Chondrocyte (in vitro differentiated cells): ENCODE measurements at regions not wholly inside any gene's neighbourhood (a gene's known extent, or its start where the extent isn't known, plus 50 kb on each side); places are given as distances from the start of the nearest gene placed in this dataset.

Experiments used
- DNase-seq: peaks from one replicate; pipeline ENCODE4 v3.0.0; 2021; ENCODE audit warnings: mixed read lengths, low spot score
- H3K27ac Mint-ChIP-seq: one replicate; pipeline ENCODE4 v1.8.0; 2021; ENCODE audit warnings: mild to moderate bottlenecking, moderate library complexity, mixed read lengths; ENCODE audit not compliant: unreplicated experiment
- H3K27me3 Mint-ChIP-seq: 2 replicates; pipeline ENCODE4 v1.8.0; 2021; ENCODE audit warnings: low read depth, mixed read lengths
- H3K36me3 Mint-ChIP-seq: 2 replicates; pipeline ENCODE4 v1.8.0; 2021; ENCODE audit warnings: low read depth, mixed read lengths
- H3K4me1 Mint-ChIP-seq: 2 replicates; pipeline ENCODE4 v1.8.0; 2021; ENCODE audit warnings: low read depth, mild to moderate bottlenecking, mixed read lengths
- H3K4me3 Mint-ChIP-seq: one replicate; pipeline ENCODE4 v1.8.0; 2021; ENCODE audit warnings: mild to moderate bottlenecking, moderate library complexity, mixed read lengths; ENCODE audit not compliant: unreplicated experiment
- H3K9me3 Mint-ChIP-seq: 2 replicates; pipeline ENCODE4 v1.8.0; 2021; ENCODE audit warnings: low read depth, mixed read lengths
- TF ChIP-seq, protein P1 (sequence below): fragments of 200-600 bp; sonication (generic); IDR thresholded peaks from 2 replicates; pipeline ENCODE4 v1.5.0; 2021; ENCODE audit warnings: antibody characterized with exemption, mild to moderate bottlenecking, moderate library complexity

DNA sequence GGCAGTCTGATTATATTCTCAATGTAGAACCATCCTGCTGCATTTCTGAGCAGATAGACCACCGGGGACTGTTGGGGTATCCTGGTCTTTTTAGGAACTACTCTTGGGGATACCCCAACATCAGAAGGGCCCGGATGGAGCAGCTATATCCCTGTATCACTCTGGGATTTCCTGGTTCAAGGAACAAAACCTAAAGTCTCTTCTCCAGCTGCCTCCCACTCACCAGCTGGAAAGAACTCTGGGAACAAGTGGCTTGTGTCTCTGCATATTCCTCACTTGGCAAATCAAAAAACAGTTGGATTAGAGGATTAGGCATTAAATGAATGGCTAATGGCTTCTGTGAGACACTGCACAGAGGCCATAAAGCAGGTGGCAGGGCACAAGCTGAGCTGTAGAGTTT, 62.3 kb upstream of the HS3ST2 start:
- TF ChIP-seq, protein P1, sequence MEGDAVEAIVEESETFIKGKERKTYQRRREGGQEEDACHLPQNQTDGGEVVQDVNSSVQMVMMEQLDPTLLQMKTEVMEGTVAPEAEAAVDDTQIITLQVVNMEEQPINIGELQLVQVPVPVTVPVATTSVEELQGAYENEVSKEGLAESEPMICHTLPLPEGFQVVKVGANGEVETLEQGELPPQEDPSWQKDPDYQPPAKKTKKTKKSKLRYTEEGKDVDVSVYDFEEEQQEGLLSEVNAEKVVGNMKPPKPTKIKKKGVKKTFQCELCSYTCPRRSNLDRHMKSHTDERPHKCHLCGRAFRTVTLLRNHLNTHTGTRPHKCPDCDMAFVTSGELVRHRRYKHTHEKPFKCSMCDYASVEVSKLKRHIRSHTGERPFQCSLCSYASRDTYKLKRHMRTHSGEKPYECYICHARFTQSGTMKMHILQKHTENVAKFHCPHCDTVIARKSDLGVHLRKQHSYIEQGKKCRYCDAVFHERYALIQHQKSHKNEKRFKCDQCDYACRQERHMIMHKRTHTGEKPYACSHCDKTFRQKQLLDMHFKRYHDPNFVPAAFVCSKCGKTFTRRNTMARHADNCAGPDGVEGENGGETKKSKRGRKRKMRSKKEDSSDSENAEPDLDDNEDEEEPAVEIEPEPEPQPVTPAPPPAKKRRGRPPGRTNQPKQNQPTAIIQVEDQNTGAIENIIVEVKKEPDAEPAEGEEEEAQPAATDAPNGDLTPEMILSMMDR = no peak
- Mint-ChIP-seq H3K9me3 (peaks cover 6% of the 10 kb centered on the region), H3K27ac (no peak overlapping the region), H3K36me3 (no peaks in the 10 kb centered on the region), H3K4me1 (no peaks in the 10 kb centered on the region), H3K4me3 (no peak overlapping the region), H3K27me3 (no peaks in the 10 kb centered on the region)
- DNase-seq = no peak

DNA sequence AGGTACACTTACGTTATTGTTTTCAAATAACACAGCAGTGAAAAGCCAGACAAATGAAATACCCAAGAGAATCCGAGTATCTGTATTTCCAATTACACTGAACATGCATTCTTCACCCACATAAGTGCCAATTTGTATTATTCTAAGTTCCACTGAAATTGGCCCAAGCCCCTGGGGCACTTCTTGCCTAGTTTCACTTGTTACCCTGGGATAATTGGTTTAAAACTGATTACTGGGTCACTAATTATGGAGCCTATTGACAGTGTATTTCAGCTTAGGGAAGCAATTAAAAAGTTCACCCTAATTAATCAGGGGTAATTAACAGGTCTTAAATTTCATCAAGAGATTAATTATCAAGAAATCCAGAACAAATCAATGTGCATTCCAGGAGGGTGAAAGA, 60.5 kb upstream of the HS3ST2 start:
- no peak overlapping the region for H3K4me3 Mint-ChIP-seq
- H3K27ac Mint-ChIP-seq = no peak overlapping the region
- peaks cover 4% of the 10 kb centered on the region for H3K9me3 Mint-ChIP-seq
- no peaks in the 10 kb centered on the region for H3K4me1 Mint-ChIP-seq
- TF ChIP-seq, protein P1 = no peak
- H3K36me3 Mint-ChIP-seq = no peaks in the 10 kb centered on the region
- no peaks in the 10 kb centered on the region for H3K27me3 Mint-ChIP-seq
- DNase-seq = no peak

DNA sequence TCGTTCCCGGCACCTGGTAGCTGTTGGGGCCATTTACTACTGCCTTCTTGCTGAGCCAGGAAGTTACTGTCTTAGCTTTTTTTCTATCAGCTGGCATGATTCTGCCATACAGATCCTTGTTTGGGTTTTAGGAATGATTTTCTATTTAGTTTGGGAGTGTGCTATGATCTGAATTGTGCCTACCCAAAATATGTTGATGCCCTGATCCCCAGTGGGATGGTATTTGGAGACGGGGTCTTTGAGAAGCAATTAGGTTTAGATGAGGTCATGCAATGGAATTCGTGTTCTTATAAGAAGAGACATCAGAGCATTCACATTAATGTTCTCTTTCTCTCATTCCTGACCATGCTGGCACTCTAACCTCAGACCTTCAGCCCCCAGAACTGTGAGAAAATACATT, 59.4 kb upstream of the HS3ST2 start:
- no peak overlapping the region for H3K27ac Mint-ChIP-seq
- H3K36me3 Mint-ChIP-seq = no peaks in the 10 kb centered on the region
- H3K4me3 Mint-ChIP-seq = no peak overlapping the region
- TF ChIP-seq, protein P1 = no peak
- H3K4me1 Mint-ChIP-seq = no peaks in the 10 kb centered on the region
- no peaks in the 10 kb centered on the region for H3K27me3 Mint-ChIP-seq
- peaks cover 3% of the 10 kb centered on the region for H3K9me3 Mint-ChIP-seq
- DNase-seq = no peak

DNA sequence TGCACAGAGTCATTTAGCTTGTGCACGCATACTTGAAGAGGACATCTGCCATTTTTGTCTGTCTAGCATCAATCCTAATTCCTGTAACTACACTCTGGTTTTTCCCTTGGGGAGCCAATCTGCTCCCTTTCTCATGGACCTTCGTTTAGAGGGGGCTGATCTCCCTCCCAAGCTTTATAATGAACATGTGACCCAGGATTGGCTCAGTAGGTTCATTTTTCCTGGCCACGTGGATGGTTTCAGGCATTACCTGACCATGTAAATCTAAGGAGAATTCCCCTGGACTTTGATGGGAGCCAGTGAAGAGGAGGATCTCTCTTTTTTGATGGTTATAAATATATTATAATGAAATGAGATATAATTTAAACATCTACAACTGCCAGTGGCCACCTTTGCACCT, 56.8 kb upstream of the HS3ST2 start:
- no peaks in the 10 kb centered on the region for H3K36me3 Mint-ChIP-seq
- H3K27me3 Mint-ChIP-seq = no peaks in the 10 kb centered on the region
- peaks cover 3% of the 10 kb centered on the region for H3K9me3 Mint-ChIP-seq
- TF ChIP-seq, protein P1 = no peak
- no peak for DNase-seq
- H3K4me3 Mint-ChIP-seq = no peak overlapping the region
- no peaks in the 10 kb centered on the region for H3K4me1 Mint-ChIP-seq
- no peak overlapping the region for H3K27ac Mint-ChIP-seq

DNA sequence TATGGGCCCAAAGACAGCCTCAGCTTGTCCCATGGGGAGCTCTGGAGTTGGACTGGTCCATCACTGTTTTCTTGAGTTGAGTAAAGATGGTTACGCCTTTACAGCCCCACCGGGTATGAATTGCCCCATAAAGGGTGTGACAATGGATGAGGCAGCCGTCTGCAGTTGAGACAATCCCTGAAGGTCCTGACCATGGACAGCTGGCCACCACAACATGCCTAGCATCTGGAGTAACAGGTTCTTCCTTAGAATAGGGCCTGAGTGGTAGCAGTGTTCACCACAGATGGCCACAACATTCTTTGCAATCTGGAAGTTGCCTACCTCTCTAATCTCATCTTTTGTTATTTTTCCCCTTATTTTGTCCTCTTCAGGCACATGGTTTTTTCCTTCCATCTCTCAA, 51.5 kb upstream of the HS3ST2 start:
- no peak for DNase-seq
- Mint-ChIP-seq H3K27me3 (no peaks in the 10 kb centered on the region), H3K27ac (no peak overlapping the region), H3K4me1 (no peaks in the 10 kb centered on the region), H3K4me3 (no peak overlapping the region), H3K9me3 (peaks cover 3% of the 10 kb centered on the region), H3K36me3 (no peaks in the 10 kb centered on the region)
- TF ChIP-seq, protein P1 = no peak
